HL-60 (cell line): ENCODE measurements at regions not wholly inside any gene's neighbourhood (a gene's known extent, or its start where the extent isn't known, plus 50 kb on each side); places are given as distances from the start of the nearest gene placed in this dataset.
"Not testable (repeated sequence)": the region's sequence is repeated elsewhere in the genome, so short reads cannot be mapped to it uniquely, and the experiment has no call there.

Source experiments
- DNase-seq, 2 experiments: peaks; one replicate each; pipeline ENCODE4 v3.0.0-alpha.2; 2010 to 2020; ENCODE audit warnings: low read depth in 1 of 2, low spot score in 1 of 2
- H3K27ac ChIP-seq: fragments of 250-450 bp; sonication (Bioruptor Pico); replicated peaks from 2 replicates; pipeline ENCODE4 v1.5.1; 2020; ENCODE audit warnings: mild to moderate bottlenecking, moderate library complexity
- H3K27me3 ChIP-seq: fragments of 250-450 bp; sonication (Bioruptor Pico); 2 replicates; pipeline ENCODE4 v1.5.1; 2021; ENCODE audit warnings: mild to moderate bottlenecking, moderate library complexity; ENCODE audit not compliant: insufficient read depth, poor library complexity, severe bottlenecking
- H3K4me3 ChIP-seq: replicated peaks from 2 replicates; pipeline ENCODE4 v1.5.1; 2011; ENCODE audit warnings: mild to moderate bottlenecking, control low read depth, low read length; ENCODE audit not compliant: insufficient read depth
- GABPA ChIP-seq: IDR thresholded peaks from 2 replicates; pipeline ENCODE4 v1.6.1; 2012; ENCODE audit warnings: low read depth
- POLR2AphosphoS5 ChIP-seq: IDR thresholded peaks from 2 replicates; pipeline ENCODE4 v1.6.1; 2012; ENCODE audit warnings: low read depth
- SPI1 ChIP-seq: IDR thresholded peaks from 2 replicates; pipeline ENCODE4 v1.6.1; 2012; ENCODE audit warnings: low read depth, mild to moderate bottlenecking, borderline replicate concordance
- TF ChIP-seq, protein P1 (sequence below): IDR thresholded peaks from 2 replicates; pipeline ENCODE4 v1.6.1; 2012; ENCODE audit warnings: low read depth; ENCODE audit not compliant: insufficient replicate concordance
- TF ChIP-seq, protein P2 (sequence below): IDR thresholded peaks from one replicate; pipeline ENCODE4 v1.5.1; 2011; ENCODE audit warnings: low read length, control low read depth, inconsistent platforms; ENCODE audit not compliant: insufficient read depth

DNA sequence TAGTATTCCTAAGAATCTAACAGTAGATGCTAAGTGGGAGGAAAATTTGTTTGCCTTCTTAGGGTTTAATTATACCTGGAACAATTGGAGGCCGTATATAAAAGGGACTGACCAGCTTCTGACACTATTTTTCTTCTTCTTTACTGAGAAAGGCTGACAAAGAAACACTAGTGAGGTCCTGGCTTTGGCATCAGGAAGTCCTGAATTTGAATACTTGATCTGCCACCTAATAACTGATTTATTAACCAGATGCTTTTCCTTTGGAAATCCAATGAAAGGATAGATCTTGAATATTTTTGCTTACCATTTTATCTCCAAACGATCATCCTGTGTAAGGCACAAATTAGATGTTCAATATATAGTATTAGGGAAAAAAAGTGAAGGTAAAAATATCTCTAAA lies 382.5 kb downstream of the CENPW start:
- H3K4me3 ChIP-seq = no peak overlapping the region
- TF ChIP-seq SPI1 = no peak
- TF ChIP-seq, protein P1, sequence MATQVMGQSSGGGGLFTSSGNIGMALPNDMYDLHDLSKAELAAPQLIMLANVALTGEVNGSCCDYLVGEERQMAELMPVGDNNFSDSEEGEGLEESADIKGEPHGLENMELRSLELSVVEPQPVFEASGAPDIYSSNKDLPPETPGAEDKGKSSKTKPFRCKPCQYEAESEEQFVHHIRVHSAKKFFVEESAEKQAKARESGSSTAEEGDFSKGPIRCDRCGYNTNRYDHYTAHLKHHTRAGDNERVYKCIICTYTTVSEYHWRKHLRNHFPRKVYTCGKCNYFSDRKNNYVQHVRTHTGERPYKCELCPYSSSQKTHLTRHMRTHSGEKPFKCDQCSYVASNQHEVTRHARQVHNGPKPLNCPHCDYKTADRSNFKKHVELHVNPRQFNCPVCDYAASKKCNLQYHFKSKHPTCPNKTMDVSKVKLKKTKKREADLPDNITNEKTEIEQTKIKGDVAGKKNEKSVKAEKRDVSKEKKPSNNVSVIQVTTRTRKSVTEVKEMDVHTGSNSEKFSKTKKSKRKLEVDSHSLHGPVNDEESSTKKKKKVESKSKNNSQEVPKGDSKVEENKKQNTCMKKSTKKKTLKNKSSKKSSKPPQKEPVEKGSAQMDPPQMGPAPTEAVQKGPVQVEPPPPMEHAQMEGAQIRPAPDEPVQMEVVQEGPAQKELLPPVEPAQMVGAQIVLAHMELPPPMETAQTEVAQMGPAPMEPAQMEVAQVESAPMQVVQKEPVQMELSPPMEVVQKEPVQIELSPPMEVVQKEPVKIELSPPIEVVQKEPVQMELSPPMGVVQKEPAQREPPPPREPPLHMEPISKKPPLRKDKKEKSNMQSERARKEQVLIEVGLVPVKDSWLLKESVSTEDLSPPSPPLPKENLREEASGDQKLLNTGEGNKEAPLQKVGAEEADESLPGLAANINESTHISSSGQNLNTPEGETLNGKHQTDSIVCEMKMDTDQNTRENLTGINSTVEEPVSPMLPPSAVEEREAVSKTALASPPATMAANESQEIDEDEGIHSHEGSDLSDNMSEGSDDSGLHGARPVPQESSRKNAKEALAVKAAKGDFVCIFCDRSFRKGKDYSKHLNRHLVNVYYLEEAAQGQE = no peak
- TF ChIP-seq, protein P2, sequence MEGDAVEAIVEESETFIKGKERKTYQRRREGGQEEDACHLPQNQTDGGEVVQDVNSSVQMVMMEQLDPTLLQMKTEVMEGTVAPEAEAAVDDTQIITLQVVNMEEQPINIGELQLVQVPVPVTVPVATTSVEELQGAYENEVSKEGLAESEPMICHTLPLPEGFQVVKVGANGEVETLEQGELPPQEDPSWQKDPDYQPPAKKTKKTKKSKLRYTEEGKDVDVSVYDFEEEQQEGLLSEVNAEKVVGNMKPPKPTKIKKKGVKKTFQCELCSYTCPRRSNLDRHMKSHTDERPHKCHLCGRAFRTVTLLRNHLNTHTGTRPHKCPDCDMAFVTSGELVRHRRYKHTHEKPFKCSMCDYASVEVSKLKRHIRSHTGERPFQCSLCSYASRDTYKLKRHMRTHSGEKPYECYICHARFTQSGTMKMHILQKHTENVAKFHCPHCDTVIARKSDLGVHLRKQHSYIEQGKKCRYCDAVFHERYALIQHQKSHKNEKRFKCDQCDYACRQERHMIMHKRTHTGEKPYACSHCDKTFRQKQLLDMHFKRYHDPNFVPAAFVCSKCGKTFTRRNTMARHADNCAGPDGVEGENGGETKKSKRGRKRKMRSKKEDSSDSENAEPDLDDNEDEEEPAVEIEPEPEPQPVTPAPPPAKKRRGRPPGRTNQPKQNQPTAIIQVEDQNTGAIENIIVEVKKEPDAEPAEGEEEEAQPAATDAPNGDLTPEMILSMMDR = no peak
- no peak for TF ChIP-seq GABPA
- TF ChIP-seq POLR2AphosphoS5 = no peak
- no peak for DNase-seq
- no peak overlapping the region for H3K27ac ChIP-seq
- H3K27me3 ChIP-seq = no peaks in the 10 kb centered on the region

DNA sequence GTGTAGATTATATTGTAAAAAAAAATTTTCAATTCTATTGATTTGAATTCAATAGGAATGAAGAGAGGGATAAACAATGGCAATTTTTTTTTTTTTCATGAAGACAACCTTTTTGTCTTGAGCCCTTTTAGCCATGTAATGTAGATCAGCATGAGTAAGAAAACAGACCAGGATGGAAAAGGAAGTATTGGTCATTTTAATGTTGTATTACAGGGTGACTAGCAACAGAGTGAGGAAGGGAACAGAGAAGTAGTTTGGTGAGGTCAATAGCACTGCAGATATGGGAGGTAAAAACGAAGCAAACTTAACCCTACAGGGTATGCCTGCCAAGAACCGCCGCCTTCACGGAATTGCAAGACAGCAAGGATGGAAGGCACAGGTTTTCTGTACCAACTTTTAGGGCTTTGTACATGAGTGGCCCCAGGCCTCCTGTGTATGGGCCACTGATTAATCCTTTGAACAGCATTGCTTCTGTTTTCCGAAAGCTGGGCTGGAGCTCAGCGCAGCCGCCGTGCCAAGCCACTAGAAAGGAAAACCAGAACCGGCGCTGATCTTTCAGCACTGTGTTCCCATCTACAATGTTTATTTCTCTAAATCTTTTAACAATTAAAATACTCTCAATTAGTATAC lies 383.7 kb downstream of the CENPW start:
- H3K27ac ChIP-seq = no peak overlapping the region
- TF ChIP-seq SPI1 = no peak
- TF ChIP-seq, protein P2 = no peak
- no peak for TF ChIP-seq GABPA
- TF ChIP-seq POLR2AphosphoS5 = no peak
- H3K4me3 ChIP-seq = no peak overlapping the region
- no peak for DNase-seq
- H3K27me3 ChIP-seq = no peaks in the 10 kb centered on the region

DNA sequence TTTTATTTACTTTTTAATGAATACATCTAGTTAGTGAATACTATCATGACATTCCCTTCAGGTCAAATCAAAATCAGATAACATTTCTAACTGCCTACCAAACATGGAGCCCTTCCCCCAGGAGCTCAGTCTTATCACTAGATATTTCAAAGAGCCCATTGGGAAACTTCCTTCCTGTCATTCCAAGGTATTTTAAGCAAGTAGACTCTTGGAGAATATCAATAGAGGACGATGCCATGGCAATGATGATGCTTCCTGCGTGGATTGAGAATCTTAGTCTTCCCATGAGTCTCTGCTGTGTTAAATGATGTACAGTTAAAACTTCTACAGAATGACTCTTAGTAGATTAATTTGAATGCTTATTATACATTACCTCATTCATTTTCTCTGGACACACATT lies 384.9 kb downstream of the CENPW start:
- no peak overlapping the region for H3K27ac ChIP-seq
- TF ChIP-seq, protein P2 = no peak
- TF ChIP-seq SPI1 = no peak
- TF ChIP-seq, protein P1 = no peak
- no peak for TF ChIP-seq POLR2AphosphoS5
- no peak for TF ChIP-seq GABPA
- no peak for DNase-seq
- H3K27me3 ChIP-seq = no peaks in the 10 kb centered on the region
- H3K4me3 ChIP-seq = no peak overlapping the region

DNA sequence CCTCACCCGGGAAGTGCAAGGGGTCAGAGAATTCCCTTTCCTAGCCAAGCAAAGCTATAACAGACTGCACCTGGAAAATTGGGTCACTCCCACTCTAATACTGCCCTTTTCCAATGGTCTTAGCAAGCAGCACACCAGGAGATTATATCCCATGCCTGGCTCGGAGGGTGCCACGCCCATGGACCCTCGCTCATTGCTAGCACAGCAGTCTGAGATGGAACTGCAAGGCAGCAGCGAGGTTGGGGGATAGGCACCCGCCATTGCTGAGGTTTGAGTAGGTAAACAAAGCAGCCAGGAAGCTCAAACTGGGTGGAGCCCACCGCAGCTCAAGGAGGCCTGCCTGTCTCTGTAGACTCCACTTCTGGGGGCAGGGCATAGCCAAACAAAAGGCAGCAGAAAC lies 386.5 kb downstream of the CENPW start:
- not testable (repeated sequence) for H3K27me3 ChIP-seq, H3K4me3 ChIP-seq, H3K27ac ChIP-seq, DNase-seq
